ENCODE measurements at regions not wholly inside any gene's neighbourhood (a gene's known extent, or its start where the extent isn't known, plus 50 kb on each side); places are given as distances from the start of the nearest gene placed in this dataset.
"Not testable (repeated sequence)": the region's sequence is repeated elsewhere in the genome, so short reads cannot be mapped to it uniquely, and the experiment has no call there.

- DNase-seq (ENCODE audit: low read depth, low spot score) = no peak
Observed at GRCh38 chr13:78085434-78086225, 167.0 kb upstream of the EDNRB start.

- DNase-seq (ENCODE audit: low read depth, low spot score) = no peak
Observed at GRCh38 chr13:78084401-78084800, 165.8 kb upstream of the EDNRB start.

GRCh38 chr13:78078168-78078567 lies 159.5 kb upstream of the EDNRB start:
- no peak for DNase-seq (ENCODE audit: low read depth, low spot score)

GRCh38 chr13:78067290-78067689 lies 148.7 kb upstream of the EDNRB start:
- no peak for DNase-seq (ENCODE audit: low read depth, low spot score)

- no peak for DNase-seq (ENCODE audit: low read depth, low spot score)
Observed at GRCh38 chr13:78065141-78065540, 146.5 kb upstream of the EDNRB start.

- DNase-seq (ENCODE audit: low read depth, low spot score) = no peak
Observed at GRCh38 chr13:78061806-78062205, 143.2 kb upstream of the EDNRB start.

- no peak for DNase-seq (ENCODE audit: low read depth, low spot score)
Observed at GRCh38 chr13:78060966-78061365, 142.3 kb upstream of the EDNRB start.

- not testable (repeated sequence) for DNase-seq (ENCODE audit: low read depth, low spot score)
Observed at GRCh38 chr13:78056865-78057264, 138.2 kb upstream of the EDNRB start.

GRCh38 chr13:78054157-78054556 lies 135.5 kb upstream of the EDNRB start:
- no peak for DNase-seq (ENCODE audit: low read depth, low spot score)

- DNase-seq (ENCODE audit: low read depth, low spot score) = no peak
Observed at GRCh38 chr13:78047151-78047550, 128.5 kb upstream of the EDNRB start.

- no peak for DNase-seq (ENCODE audit: low read depth, low spot score)
Observed at GRCh38 chr13:78046331-78046730, 127.7 kb upstream of the EDNRB start.

- DNase-seq (ENCODE audit: low read depth, low spot score) = peak; percentile 32
Observed at GRCh38 chr13:78045916-78046315, 127.3 kb upstream of the EDNRB start.

GRCh38 chr13:78041366-78041765 lies 122.7 kb upstream of the EDNRB start:
- not testable (repeated sequence) for DNase-seq (ENCODE audit: low read depth, low spot score)

- no peak for DNase-seq (ENCODE audit: low read depth, low spot score)
Observed at GRCh38 chr13:78040205-78040830, 121.7 kb upstream of the EDNRB start.

- no peak for DNase-seq (ENCODE audit: low read depth, low spot score)
Observed at GRCh38 chr13:78036841-78037240, 118.2 kb upstream of the EDNRB start.

GRCh38 chr13:78035500-78035899 lies 116.9 kb upstream of the EDNRB start:
- DNase-seq (ENCODE audit: low read depth, low spot score) = no peak

GRCh38 chr13:78033509-78033908 lies 114.9 kb upstream of the EDNRB start:
- DNase-seq (ENCODE audit: low read depth, low spot score) = no peak

GRCh38 chr13:78032132-78032531 lies 113.5 kb upstream of the EDNRB start:
- peak; percentile 86 for DNase-seq (ENCODE audit: low read depth, low spot score)

- DNase-seq (ENCODE audit: low read depth, low spot score) = no peak
Observed at GRCh38 chr13:78030341-78030896, 111.8 kb upstream of the EDNRB start.

- no peak for DNase-seq (ENCODE audit: low read depth, low spot score)
Observed at GRCh38 chr13:78029901-78030300, 111.3 kb upstream of the EDNRB start.

GRCh38 chr13:78028960-78029359 lies 110.3 kb upstream of the EDNRB start:
- DNase-seq (ENCODE audit: low read depth, low spot score) = no peak

GRCh38 chr13:78024996-78025395 lies 106.4 kb upstream of the EDNRB start:
- DNase-seq (ENCODE audit: low read depth, low spot score) = no peak

Measured in pulmonary artery endothelial cell (primary cell).